Activated CD4-positive, alpha-beta T cell treated with anti-CD3 and anti-CD28 coated beads, Interleukin-2, amount 10 ng/mL, durations not matched to agents 7 days and 5 days (primary cell): ENCODE measurements at regions not wholly inside any gene's neighbourhood (a gene's known extent, or its start where the extent isn't known, plus 50 kb on each side); places are given as distances from the start of the nearest gene placed in this dataset.

Experiments used
- CTCF ChIA-PET: fragments of 350-600 bp; sonication (Branson Sonifier 250); formaldehyde crosslinking; loops from one replicate; lab custom pipeline; 2021; ENCODE audit warnings: antibody characterized with exemption; lab: Charles Lee
- POLR2A ChIA-PET: fragments of 350-600 bp; sonication (Branson Sonifier 250); formaldehyde crosslinking; loops from one replicate; lab custom pipeline; 2021; ENCODE audit warnings: antibody characterized with exemption; lab: Charles Lee
- DNase-seq: peaks from one replicate; pipeline ENCODE4 v3.0.0-alpha.2; 2020
- H3K27ac Mint-ChIP-seq: one replicate; pipeline ENCODE4 v1.8.0; 2021; ENCODE audit warnings: mild to moderate bottlenecking, moderate library complexity, mixed read lengths
- H3K27me3 Mint-ChIP-seq: one replicate; pipeline ENCODE4 v1.8.0; 2021; ENCODE audit warnings: mixed read lengths
- H3K36me3 Mint-ChIP-seq: one replicate; pipeline ENCODE4 v1.8.0; 2021; ENCODE audit warnings: low read depth, mixed read lengths
- H3K4me1 Mint-ChIP-seq: one replicate; pipeline ENCODE4 v1.8.0; 2021; ENCODE audit warnings: mixed read lengths
- H3K4me3 Mint-ChIP-seq: one replicate; pipeline ENCODE4 v1.8.0; 2021; ENCODE audit warnings: mild to moderate bottlenecking, moderate library complexity, mixed read lengths
- H3K9me3 Mint-ChIP-seq: one replicate; pipeline ENCODE4 v1.8.0; 2021; ENCODE audit warnings: mixed read lengths

DNA sequence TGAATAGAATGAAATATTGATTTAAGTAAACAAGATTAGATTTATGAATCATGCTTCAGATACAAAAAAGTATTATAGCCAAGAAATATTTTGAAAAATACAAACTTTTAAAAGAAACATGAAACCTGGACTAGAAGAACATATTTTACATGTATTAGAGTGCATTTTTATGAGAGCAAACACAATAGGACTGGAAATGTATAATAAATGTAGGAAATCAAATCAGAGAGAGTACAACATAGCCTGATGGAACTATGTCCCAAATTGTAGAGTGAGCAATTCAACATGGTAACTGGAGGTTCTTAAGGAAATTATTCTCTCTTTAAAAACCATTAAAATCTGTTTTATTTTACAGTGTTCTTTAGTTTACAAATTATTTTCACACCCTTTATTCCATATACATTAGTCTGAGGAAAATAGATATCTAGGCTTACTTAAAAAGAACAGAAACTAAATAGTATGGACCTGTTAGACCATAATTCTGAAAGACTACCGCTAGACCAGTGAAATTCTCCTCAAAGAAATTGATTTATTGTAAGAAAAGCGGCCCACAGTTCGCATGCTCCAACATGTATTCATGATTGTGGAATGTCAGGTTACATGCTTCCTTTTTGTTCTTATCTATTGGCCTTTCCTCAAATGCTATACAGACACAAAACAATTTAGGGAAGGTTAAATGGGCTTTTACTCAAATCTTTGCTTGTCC lies 1526.5 kb upstream of the SLC10A2 start:
- POLR2A ChIA-PET, result no interaction called here
- H3K4me1 Mint-ChIP-seq, result no peaks in the 10 kb centered on the region
- no peaks in the 10 kb centered on the region for H3K9me3 Mint-ChIP-seq
- DNase-seq, result no peak
- CTCF ChIA-PET, result no interaction called here
- H3K4me3 Mint-ChIP-seq, result no peak overlapping the region
- no peaks in the 10 kb centered on the region for H3K36me3 Mint-ChIP-seq
- no peaks in the 10 kb centered on the region for H3K27me3 Mint-ChIP-seq
- H3K27ac Mint-ChIP-seq, result no peak overlapping the region

GRCh38 chr13:104592127-104592526 lies 1525.9 kb upstream of the SLC10A2 start:
- ChIA-PET CTCF (no interaction called here), POLR2A (no interaction called here)
- H3K27ac Mint-ChIP-seq, result no peak overlapping the region
- no peaks in the 10 kb centered on the region for H3K4me1 Mint-ChIP-seq
- no peaks in the 10 kb centered on the region for H3K27me3 Mint-ChIP-seq
- H3K36me3 Mint-ChIP-seq, result no peaks in the 10 kb centered on the region
- no peaks in the 10 kb centered on the region for H3K9me3 Mint-ChIP-seq
- DNase-seq, result no peak
- H3K4me3 Mint-ChIP-seq, result no peak overlapping the region

DNA sequence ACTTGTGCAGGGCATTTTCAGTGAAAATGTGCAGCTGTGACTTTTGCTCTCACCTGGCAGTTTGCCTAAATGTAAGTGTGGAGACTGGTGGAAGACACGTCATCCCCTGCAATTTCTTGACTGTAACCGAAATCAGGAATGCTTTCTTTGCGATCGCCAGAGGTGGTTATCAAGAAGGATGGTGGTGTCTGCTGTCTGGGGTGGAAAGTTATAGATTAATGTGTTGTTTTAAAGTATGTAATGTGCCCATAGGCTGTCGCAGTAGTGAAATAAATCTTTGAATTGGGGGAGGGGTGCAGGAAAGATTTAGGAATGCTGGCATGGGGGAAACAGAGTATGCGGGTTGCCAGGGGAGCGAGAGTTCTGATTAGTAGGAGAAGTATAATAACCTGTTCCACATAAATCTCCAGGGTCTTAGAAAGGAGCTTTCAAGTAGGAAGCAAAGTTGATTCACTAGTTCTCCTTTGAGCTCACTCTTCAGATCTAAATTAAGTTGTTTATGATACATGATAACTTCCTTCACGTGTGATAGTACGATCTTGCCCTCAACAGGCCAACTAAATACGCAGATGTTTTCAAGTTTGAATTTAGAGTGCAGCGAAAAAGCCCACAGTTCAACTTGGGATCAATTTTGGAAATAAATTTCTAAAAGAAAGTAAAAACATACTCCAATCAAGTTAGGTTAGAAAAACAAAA lies 1520.0 kb upstream of the SLC10A2 start:
- POLR2A ChIA-PET, result no interaction called here
- Mint-ChIP-seq H3K4me3 (no peak overlapping the region), H3K9me3 (no peaks in the 10 kb centered on the region), H3K27me3 (no peaks in the 10 kb centered on the region), H3K36me3 (no peaks in the 10 kb centered on the region), H3K27ac (no peak overlapping the region), H3K4me1 (no peaks in the 10 kb centered on the region)
- no peak for DNase-seq
- CTCF ChIA-PET, result no interaction called here

DNA sequence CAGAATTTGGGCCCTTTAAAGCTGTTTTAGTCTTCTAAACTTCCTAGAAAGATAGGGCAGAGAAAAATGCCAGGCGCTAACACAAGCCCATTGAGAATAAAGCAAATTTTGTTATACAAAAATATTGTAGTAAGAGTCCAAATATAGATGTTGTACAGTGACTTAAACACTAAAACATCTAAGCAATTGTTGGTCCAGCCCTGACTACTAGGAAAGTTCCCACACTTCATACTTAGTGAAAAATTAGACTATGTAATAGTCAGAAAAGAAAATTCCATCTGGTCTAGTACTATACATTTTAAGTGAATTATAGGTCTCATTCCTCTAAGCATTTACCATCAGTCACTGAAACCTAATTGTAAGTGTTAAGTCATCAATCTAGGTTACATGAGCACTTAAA lies 1518.3 kb upstream of the SLC10A2 start:
- no peaks in the 10 kb centered on the region for H3K27me3 Mint-ChIP-seq
- H3K36me3 Mint-ChIP-seq, result no peaks in the 10 kb centered on the region
- no peak for DNase-seq
- no peak overlapping the region for H3K27ac Mint-ChIP-seq
- CTCF ChIA-PET, result no interaction called here
- no peaks in the 10 kb centered on the region for H3K9me3 Mint-ChIP-seq
- no peaks in the 10 kb centered on the region for H3K4me1 Mint-ChIP-seq
- POLR2A ChIA-PET, result no interaction called here
- no peak overlapping the region for H3K4me3 Mint-ChIP-seq

GRCh38 chr13:104580931-104581330 lies 1514.7 kb upstream of the SLC10A2 start:
- no peaks in the 10 kb centered on the region for H3K9me3 Mint-ChIP-seq
- no peak overlapping the region for H3K27ac Mint-ChIP-seq
- DNase-seq, result no peak
- no peaks in the 10 kb centered on the region for H3K4me1 Mint-ChIP-seq
- ChIA-PET POLR2A (no interaction called here), CTCF (no interaction called here)
- H3K27me3 Mint-ChIP-seq, result no peaks in the 10 kb centered on the region
- no peaks in the 10 kb centered on the region for H3K36me3 Mint-ChIP-seq
- H3K4me3 Mint-ChIP-seq, result no peak overlapping the region

DNA sequence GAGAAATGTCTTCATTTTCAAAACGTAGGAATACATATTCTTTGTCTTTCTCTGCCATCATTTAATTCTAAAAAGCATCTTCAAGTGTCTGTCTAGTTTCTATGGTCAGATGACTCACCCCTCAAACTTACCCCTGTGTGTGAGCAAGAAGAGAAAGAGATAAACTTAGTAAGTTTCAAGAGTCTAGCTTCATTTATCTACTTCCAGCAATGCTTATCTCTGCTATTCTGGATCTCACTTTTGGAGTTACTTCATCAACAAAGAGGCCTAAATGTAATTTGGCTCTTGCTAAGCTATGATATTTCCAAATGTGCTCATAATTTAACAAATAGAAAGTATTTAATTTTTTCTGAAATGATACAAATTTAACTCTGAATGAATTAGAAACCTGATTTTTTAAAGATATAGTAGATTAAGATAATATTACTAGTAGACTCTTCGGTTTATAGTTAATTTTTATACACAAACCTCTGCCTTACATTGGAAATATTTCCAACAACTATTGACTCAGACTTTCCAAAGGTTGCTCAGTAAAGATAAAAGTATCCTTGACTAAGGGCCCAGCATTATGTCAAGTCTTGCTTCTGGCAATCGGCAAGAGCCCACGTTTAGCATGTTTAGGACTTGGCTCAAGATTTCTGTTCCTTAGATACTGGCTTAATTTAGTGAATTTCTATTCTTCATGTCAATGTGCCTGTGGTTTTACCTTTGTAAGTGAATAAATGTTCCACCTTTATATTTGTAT lies 1511.0 kb upstream of the SLC10A2 start:
- no peak for DNase-seq
- POLR2A ChIA-PET, result no interaction called here
- Mint-ChIP-seq H3K9me3 (no peaks in the 10 kb centered on the region), H3K36me3 (no peaks in the 10 kb centered on the region), H3K27me3 (no peaks in the 10 kb centered on the region), H3K27ac (no peak overlapping the region), H3K4me1 (no peaks in the 10 kb centered on the region), H3K4me3 (no peak overlapping the region)
- CTCF ChIA-PET, result no interaction called here

DNA sequence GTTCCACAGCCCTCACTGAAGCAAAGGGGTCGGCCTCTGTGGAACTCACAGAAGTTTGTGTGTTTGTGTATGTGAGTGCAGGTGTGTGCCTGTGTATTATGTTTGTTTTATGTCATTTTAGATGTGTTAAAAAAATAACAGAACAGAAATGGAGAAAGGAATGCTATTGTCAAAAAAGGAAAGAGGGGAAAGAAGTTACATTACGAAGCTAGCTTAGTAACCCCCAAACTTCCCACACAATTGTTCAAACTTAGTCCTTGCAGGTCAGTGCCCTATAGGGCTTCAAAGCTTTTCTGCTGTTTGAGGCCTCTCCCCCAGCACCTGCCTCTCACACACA lies 1505.6 kb upstream of the SLC10A2 start:
- H3K36me3 Mint-ChIP-seq, result no peaks in the 10 kb centered on the region
- POLR2A ChIA-PET, result no interaction called here
- no peak overlapping the region for H3K4me3 Mint-ChIP-seq
- no peak for DNase-seq
- CTCF ChIA-PET, result no interaction called here
- H3K4me1 Mint-ChIP-seq, result no peaks in the 10 kb centered on the region
- H3K27ac Mint-ChIP-seq, result no peak overlapping the region
- H3K9me3 Mint-ChIP-seq, result no peaks in the 10 kb centered on the region
- H3K27me3 Mint-ChIP-seq, result no peaks in the 10 kb centered on the region

- H3K36me3 Mint-ChIP-seq, result no peaks in the 10 kb centered on the region
- no peak for DNase-seq
- no peak overlapping the region for H3K27ac Mint-ChIP-seq
- CTCF ChIA-PET, result no interaction called here
- POLR2A ChIA-PET, result no interaction called here
- no peaks in the 10 kb centered on the region for H3K4me1 Mint-ChIP-seq
- H3K27me3 Mint-ChIP-seq, result no peaks in the 10 kb centered on the region
- no peaks in the 10 kb centered on the region for H3K9me3 Mint-ChIP-seq
- H3K4me3 Mint-ChIP-seq, result no peak overlapping the region
Observed at GRCh38 chr13:104571161-104571892, 1505.1 kb upstream of the SLC10A2 start.

GRCh38 chr13:104567114-104567513 lies 1500.9 kb upstream of the SLC10A2 start:
- no peaks in the 10 kb centered on the region for H3K36me3 Mint-ChIP-seq
- CTCF ChIA-PET, result no interaction called here
- no peak overlapping the region for H3K27ac Mint-ChIP-seq
- H3K9me3 Mint-ChIP-seq, result no peaks in the 10 kb centered on the region
- no peaks in the 10 kb centered on the region for H3K27me3 Mint-ChIP-seq
- no peaks in the 10 kb centered on the region for H3K4me1 Mint-ChIP-seq
- H3K4me3 Mint-ChIP-seq, result no peak overlapping the region
- no peak for DNase-seq
- POLR2A ChIA-PET, result no interaction called here

DNA sequence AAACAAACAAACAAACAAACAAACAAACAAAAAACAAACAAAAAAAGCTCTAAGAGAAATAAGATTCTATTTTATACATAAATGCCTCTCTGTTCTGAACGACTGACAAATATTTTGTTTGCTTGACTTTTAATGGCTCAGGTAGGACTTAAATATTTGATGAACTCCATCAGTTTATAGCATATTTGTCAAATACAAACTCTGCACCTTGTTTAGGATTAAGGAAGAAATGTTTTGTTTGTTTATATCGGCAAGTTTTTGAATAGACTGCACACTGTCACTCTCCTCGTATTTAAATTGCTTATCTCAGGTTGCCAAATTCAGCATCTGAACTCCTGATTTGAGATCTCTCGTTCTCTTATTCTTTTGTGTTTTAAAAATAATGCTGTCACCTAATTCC lies 1499.7 kb upstream of the SLC10A2 start:
- H3K4me3 Mint-ChIP-seq, result no peak overlapping the region
- ChIA-PET CTCF (no interaction called here), POLR2A (no interaction called here)
- no peaks in the 10 kb centered on the region for H3K4me1 Mint-ChIP-seq
- H3K27ac Mint-ChIP-seq, result no peak overlapping the region
- H3K27me3 Mint-ChIP-seq, result no peaks in the 10 kb centered on the region
- H3K36me3 Mint-ChIP-seq, result no peaks in the 10 kb centered on the region
- DNase-seq, result no peak
- H3K9me3 Mint-ChIP-seq, result no peaks in the 10 kb centered on the region

DNA sequence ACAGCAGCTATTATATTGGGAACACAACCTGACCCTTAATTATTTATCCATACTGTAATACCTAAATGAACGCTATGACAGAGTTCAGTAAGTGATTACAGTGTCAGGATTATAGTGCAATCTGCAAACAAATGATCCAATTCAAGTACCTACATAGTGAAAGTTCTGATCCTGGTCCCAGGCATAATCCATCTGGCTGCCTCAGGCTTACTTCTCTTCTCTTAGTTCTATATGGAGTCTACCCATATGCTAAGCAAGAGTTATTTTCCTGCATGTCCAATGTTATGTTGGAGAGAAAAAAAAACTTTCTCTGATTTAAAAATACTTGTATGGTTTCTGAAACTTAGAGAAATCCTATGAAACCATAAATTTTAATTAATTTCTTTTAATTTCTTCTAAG lies 1487.7 kb upstream of the SLC10A2 start:
- Mint-ChIP-seq H3K36me3 (no peaks in the 10 kb centered on the region), H3K9me3 (no peaks in the 10 kb centered on the region), H3K4me3 (no peak overlapping the region), H3K4me1 (no peaks in the 10 kb centered on the region), H3K27ac (no peak overlapping the region), H3K27me3 (no peaks in the 10 kb centered on the region)
- ChIA-PET POLR2A (no interaction called here), CTCF (no interaction called here)
- no peak for DNase-seq

GRCh38 chr13:104553186-104553585 lies 1487.0 kb upstream of the SLC10A2 start:
- Mint-ChIP-seq H3K9me3 (no peaks in the 10 kb centered on the region), H3K4me3 (no peak overlapping the region), H3K27me3 (no peaks in the 10 kb centered on the region), H3K4me1 (no peaks in the 10 kb centered on the region), H3K36me3 (no peaks in the 10 kb centered on the region), H3K27ac (no peak overlapping the region)
- no peak for DNase-seq
- CTCF ChIA-PET, result no interaction called here
- POLR2A ChIA-PET, result no interaction called here

DNA sequence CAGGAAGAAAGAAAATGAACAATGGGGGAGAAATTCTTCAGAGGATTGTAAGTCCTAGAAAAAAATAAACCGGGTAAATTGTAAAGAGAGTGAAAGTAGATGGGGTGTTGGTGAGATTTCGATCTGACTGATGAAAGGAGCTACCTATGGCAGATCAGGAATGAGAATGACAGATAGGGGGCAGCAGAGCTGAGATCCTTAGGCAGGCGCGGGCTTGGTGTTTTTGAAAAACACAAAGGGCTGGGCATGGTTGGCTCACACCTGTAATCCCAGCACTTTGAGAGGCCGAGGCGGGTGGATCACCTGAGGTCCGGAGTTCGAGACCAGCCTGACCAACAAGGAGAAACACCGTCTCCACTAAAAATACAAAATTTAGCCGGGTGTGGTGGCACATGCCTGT lies 1468.6 kb upstream of the SLC10A2 start:
- ChIA-PET CTCF (no interaction called here), POLR2A (no interaction called here)
- Mint-ChIP-seq H3K4me1 (no peaks in the 10 kb centered on the region), H3K36me3 (no peaks in the 10 kb centered on the region), H3K4me3 (no peak overlapping the region), H3K27ac (no peak overlapping the region), H3K9me3 (no peaks in the 10 kb centered on the region), H3K27me3 (no peaks in the 10 kb centered on the region)
- no peak for DNase-seq
